Osteoblast (primary cell): ENCODE measurements at regions not wholly inside any gene's neighbourhood (a gene's known extent, or its start where the extent isn't known, plus 50 kb on each side); places are given as distances from the start of the nearest gene placed in this dataset.

Experiments used
- DNase-seq: peaks from one replicate; pipeline ENCODE4 v3.0.0; 2011; ENCODE audit warnings: low spot score, mixed read lengths; ENCODE audit not compliant: insufficient read length; ENCODE audit errors: missing footprints
- H2AFZ ChIP-seq: 2 replicates; pipeline ENCODE4 v1.6.0; 2011; ENCODE audit warnings: mild to moderate bottlenecking, low read length
- H3K27ac ChIP-seq: 2 replicates; pipeline ENCODE4 v1.5.1; 2011; ENCODE audit warnings: mild to moderate bottlenecking, low read depth, low read length, moderate library complexity
- H3K27me3 ChIP-seq: 2 replicates; pipeline ENCODE4 v1.6.0; 2012; ENCODE audit warnings: mild to moderate bottlenecking, control low read depth, inconsistent platforms, low read length, moderate library complexity; ENCODE audit not compliant: insufficient read depth
- H3K36me3 ChIP-seq: 2 replicates; pipeline ENCODE4 v1.5.1; 2011; ENCODE audit warnings: mild to moderate bottlenecking, low read length, control low read depth, moderate library complexity; ENCODE audit not compliant: insufficient read depth
- H3K4me1 ChIP-seq: 2 replicates; pipeline ENCODE4 v1.5.1; 2011; ENCODE audit warnings: mild to moderate bottlenecking, low read length, control low read depth, moderate library complexity; ENCODE audit not compliant: insufficient read depth
- H3K4me2 ChIP-seq: 2 replicates; pipeline ENCODE4 v1.6.0; 2011; ENCODE audit warnings: mild to moderate bottlenecking, low read length; ENCODE audit not compliant: insufficient read depth
- H3K4me3 ChIP-seq: fragments of 200-600 bp; sonication (generic); 3 replicates; pipeline ENCODE4 v1.5.1; 2012; ENCODE audit warnings: mild to moderate bottlenecking, low read length, inconsistent platforms; ENCODE audit not compliant: insufficient read depth
- H3K79me2 ChIP-seq: 2 replicates; pipeline ENCODE4 v1.6.0; 2012; ENCODE audit warnings: mild to moderate bottlenecking, low read length, control low read depth, inconsistent platforms; ENCODE audit not compliant: insufficient read depth
- H3K9me3 ChIP-seq: 2 replicates; pipeline ENCODE4 v1.5.1; 2011; ENCODE audit warnings: low read depth, low read length, control low read depth
- H4K20me1 ChIP-seq: 2 replicates; pipeline ENCODE4 v1.6.0; 2012; ENCODE audit warnings: mild to moderate bottlenecking, low read length, control low read depth; ENCODE audit not compliant: insufficient read depth
- TF ChIP-seq, protein P1 (sequence below): IDR thresholded peaks from 2 replicates; pipeline ENCODE4 v1.5.1; 2011; ENCODE audit warnings: mild to moderate bottlenecking, low read depth, low read length, moderate library complexity; ENCODE audit errors: extremely low read depth

- H3K79me2 ChIP-seq, result no peaks in the 10 kb centered on the region
- DNase-seq, result no peak
- H3K4me2 ChIP-seq, result no peak overlapping the region
- H3K36me3 ChIP-seq, result no peaks in the 10 kb centered on the region
- TF ChIP-seq, protein P1, sequence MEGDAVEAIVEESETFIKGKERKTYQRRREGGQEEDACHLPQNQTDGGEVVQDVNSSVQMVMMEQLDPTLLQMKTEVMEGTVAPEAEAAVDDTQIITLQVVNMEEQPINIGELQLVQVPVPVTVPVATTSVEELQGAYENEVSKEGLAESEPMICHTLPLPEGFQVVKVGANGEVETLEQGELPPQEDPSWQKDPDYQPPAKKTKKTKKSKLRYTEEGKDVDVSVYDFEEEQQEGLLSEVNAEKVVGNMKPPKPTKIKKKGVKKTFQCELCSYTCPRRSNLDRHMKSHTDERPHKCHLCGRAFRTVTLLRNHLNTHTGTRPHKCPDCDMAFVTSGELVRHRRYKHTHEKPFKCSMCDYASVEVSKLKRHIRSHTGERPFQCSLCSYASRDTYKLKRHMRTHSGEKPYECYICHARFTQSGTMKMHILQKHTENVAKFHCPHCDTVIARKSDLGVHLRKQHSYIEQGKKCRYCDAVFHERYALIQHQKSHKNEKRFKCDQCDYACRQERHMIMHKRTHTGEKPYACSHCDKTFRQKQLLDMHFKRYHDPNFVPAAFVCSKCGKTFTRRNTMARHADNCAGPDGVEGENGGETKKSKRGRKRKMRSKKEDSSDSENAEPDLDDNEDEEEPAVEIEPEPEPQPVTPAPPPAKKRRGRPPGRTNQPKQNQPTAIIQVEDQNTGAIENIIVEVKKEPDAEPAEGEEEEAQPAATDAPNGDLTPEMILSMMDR, result no peak
- H3K4me3 ChIP-seq, result no peak overlapping the region
- H3K27me3 ChIP-seq, result no peaks in the 10 kb centered on the region
- no peak overlapping the region for H3K27ac ChIP-seq
- peaks cover 31% of the 10 kb centered on the region for H3K4me1 ChIP-seq
- no peak overlapping the region for H2AFZ ChIP-seq
- H3K9me3 ChIP-seq, result no peaks in the 10 kb centered on the region
- H4K20me1 ChIP-seq, result no peaks in the 10 kb centered on the region
Observed at GRCh38 chr20:17872959-17873358, 95.6 kb downstream of the SNX5 start.

DNA sequence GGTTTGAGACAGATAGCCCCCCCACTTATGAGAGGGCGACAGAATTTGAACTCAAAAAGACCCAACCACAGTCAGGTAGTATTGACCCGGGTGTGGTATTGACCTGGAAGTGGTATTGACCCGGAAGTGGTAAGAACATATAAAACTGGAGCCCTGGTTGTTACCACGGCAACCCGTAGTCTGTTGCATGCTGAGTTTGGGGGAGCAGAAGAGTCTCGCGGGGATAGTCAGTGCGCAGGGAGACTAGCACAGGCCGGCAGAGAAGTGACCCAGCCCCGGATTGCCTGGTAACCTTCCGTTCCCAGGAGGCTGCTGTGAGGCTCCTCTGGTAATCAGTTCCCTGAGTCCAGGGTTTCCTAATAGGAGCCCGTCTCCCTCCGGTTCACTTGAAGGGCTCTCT lies 96.2 kb downstream of the SNX5 start:
- Histone ChIP-seq H4K20me1 (no peaks in the 10 kb centered on the region), H3K4me2 (no peak overlapping the region), H3K4me1 (peaks cover 36% of the 10 kb centered on the region), H2AFZ (no peak overlapping the region), H3K9me3 (no peaks in the 10 kb centered on the region), H3K4me3 (no peak overlapping the region), H3K36me3 (no peaks in the 10 kb centered on the region), H3K27ac (no peak overlapping the region), H3K79me2 (no peaks in the 10 kb centered on the region), H3K27me3 (no peaks in the 10 kb centered on the region)
- DNase-seq, result no peak
- TF ChIP-seq, protein P1, result no peak

- TF ChIP-seq, protein P1, result no peak
- Histone ChIP-seq H3K27ac (no peak overlapping the region), H3K27me3 (no peaks in the 10 kb centered on the region), H3K9me3 (no peaks in the 10 kb centered on the region), H2AFZ (no peak overlapping the region), H3K79me2 (no peaks in the 10 kb centered on the region), H3K36me3 (no peaks in the 10 kb centered on the region), H3K4me3 (no peak overlapping the region), H4K20me1 (no peaks in the 10 kb centered on the region), H3K4me1 (peaks cover 37% of the 10 kb centered on the region), H3K4me2 (no peak overlapping the region)
- DNase-seq, result no peak
Observed at GRCh38 chr20:17871886-17872285, 96.7 kb downstream of the SNX5 start.

DNA sequence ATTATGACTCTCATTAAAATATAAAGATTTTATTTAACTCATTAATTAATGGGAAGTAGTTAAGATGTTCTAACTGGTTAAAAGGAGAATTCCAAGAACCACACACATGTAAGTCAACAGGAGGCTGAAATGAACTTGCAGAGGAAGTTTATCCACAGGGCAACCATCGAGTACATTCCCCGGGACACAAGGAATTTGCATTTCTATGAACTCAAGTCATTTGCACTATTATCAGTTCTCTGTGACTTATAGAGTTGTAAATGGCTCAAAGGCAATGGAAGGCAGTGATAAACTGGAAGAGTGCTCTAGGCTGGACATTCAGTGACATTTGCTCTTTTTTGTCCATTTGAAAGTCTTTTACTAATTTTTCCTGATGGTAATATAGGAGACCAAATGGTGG lies 97.4 kb downstream of the SNX5 start:
- Histone ChIP-seq H3K79me2 (no peaks in the 10 kb centered on the region), H3K4me1 (peaks cover 37% of the 10 kb centered on the region), H3K4me3 (no peak overlapping the region), H3K27me3 (no peaks in the 10 kb centered on the region), H2AFZ (no peak overlapping the region), H3K4me2 (no peak overlapping the region), H3K9me3 (no peaks in the 10 kb centered on the region), H3K36me3 (no peaks in the 10 kb centered on the region), H3K27ac (no peak overlapping the region), H4K20me1 (no peaks in the 10 kb centered on the region)
- TF ChIP-seq, protein P1, result no peak
- DNase-seq, result no peak
